ENCODE measurements at regions not wholly inside any gene's neighbourhood (a gene's known extent, or its start where the extent isn't known, plus 50 kb on each side); places are given as distances from the start of the nearest gene placed in this dataset.

DNA sequence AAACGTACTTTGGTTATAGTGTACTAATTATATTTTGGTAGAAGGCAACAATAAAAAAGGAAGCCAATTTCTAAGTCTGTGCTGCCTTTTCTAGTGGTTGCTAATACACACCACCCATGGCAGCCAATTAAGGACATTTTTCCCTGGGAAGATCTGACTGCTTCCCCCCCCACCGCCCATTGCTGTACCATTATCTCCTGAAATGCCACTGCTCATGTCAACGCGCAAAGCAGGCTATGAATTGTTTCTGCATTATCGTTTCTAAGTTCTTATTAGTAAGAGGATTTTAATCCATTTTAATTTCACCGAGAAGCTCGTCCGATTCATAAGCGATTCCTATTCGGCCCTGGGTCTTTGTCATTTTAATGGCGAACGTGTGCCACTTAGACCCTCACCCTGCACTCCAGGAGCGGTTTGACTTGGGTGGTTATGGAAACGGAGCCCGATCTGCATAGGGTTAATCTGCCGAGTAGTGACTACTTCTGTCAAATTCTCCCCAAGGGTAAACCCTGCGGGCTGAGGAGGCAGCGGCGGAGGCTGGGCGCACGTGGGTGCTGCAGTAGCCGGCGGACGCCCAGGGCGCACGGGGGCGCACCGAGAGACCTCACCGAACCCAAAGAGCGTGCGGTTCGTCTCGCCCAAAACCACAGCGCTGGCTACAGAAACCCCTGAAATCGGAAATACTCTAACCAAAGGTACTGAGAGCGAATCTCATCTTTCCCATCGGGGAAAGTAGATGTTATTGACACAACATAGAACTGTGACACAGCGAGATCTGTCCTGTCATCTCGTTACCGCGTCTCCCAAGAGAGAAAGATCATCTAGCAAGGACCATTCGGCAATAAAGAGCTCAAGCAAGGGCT, 55.8 kb upstream of the SHC3 start:
- H3K9me3 ChIP-seq (replicated peaks in 1 of 2; ENCODE audit: control insufficient read depth in 1 of 2, insufficient read depth in 1 of 2, low read length in 2 of 2), result peaks cover 4 to 7% of the 10 kb centered on the region in 2 donors
- H3K27ac ChIP-seq (ENCODE audit: low read depth in 1 of 2, low read length in 2 of 2), result no peak overlapping the region
- H3K79me2 ChIP-seq (ENCODE audit: insufficient read depth, low read length), result no peaks in the 10 kb centered on the region
- Mint-ChIP-seq H3K27ac (no peak overlapping the region), H3K4me3 (peak overlapping the region in 1 of 2 donors; percentile 54), H3K4me1 (peaks cover 3% of the 10 kb centered on the region), H3K27me3 (ENCODE audit: low read depth in 3 of 3) (peaks cover 26 to 43% (median 34%) of the 10 kb centered on the region in 3 donors), H3K9me3 (peaks cover 0 to 6% (median 2%) of the 10 kb centered on the region in 7 donors), H3K36me3 (no peaks in the 10 kb centered on the region)
- intact Hi-C loops (cut with micrococcal nuclease), result no loop called here
- TF ChIP-seq, protein P1, sequence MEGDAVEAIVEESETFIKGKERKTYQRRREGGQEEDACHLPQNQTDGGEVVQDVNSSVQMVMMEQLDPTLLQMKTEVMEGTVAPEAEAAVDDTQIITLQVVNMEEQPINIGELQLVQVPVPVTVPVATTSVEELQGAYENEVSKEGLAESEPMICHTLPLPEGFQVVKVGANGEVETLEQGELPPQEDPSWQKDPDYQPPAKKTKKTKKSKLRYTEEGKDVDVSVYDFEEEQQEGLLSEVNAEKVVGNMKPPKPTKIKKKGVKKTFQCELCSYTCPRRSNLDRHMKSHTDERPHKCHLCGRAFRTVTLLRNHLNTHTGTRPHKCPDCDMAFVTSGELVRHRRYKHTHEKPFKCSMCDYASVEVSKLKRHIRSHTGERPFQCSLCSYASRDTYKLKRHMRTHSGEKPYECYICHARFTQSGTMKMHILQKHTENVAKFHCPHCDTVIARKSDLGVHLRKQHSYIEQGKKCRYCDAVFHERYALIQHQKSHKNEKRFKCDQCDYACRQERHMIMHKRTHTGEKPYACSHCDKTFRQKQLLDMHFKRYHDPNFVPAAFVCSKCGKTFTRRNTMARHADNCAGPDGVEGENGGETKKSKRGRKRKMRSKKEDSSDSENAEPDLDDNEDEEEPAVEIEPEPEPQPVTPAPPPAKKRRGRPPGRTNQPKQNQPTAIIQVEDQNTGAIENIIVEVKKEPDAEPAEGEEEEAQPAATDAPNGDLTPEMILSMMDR (IDR thresholded peaks at IDR 0.05), result no peak
- no peak overlapping the region for H3K4me3 ChIP-seq (replicated peaks in 1 of 3; ENCODE audit: low read depth in 2 of 3, low read length in 3 of 3)
- H3K27me3 ChIP-seq (ENCODE audit: control insufficient read depth in 2 of 2, insufficient read depth in 2 of 2, low read length in 2 of 2), result peaks cover 35 to 37% of the 10 kb centered on the region in 2 donors
- no peak overlapping the region for H3K9ac ChIP-seq (ENCODE audit: insufficient read depth, low read length, poor library complexity, severe bottlenecking)
- H3K36me3 ChIP-seq (replicated peaks in 1 of 2; ENCODE audit: control insufficient read depth in 1 of 2, insufficient read depth in 2 of 2, low read length in 2 of 2), result no peaks in the 10 kb centered on the region
- H2AFZ ChIP-seq (ENCODE audit: insufficient read depth, low read depth, low read length, poor library complexity, severe bottlenecking), result no peak overlapping the region
- H3K4me1 ChIP-seq (ENCODE audit: control insufficient read depth in 1 of 2, insufficient read depth in 2 of 2, low read length in 2 of 2), result no peaks in the 10 kb centered on the region
- H3K4me2 ChIP-seq (replicated peaks; ENCODE audit: extremely low read depth, low read length, poor library complexity, severe bottlenecking), result no peak overlapping the region
- WGBS (ENCODE audit: insufficient coverage), result 15% methylated on average over 33 of the region's 42 CpGs
- no peak for DNase-seq
- no peaks in the 10 kb centered on the region for H4K20me1 ChIP-seq (ENCODE audit: insufficient read depth, low read length)

DNA sequence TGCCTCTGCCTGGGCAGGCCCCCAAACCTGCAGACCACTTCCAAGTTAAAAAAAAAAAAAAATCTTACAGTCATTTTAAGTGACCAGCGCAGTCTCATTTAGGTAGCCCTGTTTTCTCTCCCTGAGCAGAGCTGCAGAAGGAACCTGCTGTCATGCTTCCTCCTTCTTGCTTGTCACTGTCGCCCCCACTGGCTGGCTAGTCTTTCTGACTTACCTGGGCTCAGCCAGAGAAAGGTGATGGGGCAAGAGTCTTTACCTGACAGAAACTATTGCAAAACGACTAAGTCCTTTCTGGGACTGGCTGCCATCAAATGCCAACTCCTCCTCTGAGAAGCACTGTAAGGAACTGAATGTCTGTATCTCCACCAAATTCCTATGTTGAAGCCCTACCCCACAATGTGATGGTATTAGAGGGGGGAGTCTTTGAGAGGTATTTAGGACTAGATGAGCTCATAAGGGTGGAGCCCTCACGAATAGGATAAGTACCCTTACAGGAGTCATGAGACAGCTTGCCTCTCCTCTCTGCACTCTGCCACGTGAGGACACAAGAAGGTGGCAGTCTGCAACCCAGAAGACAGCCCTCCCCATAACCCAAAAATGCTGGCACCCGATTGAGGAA, 58.4 kb upstream of the SHC3 start:
- Histone ChIP-seq H3K27me3 (ENCODE audit: control insufficient read depth in 2 of 2, insufficient read depth in 2 of 2, low read length in 2 of 2) (peaks cover 31 to 35% of the 10 kb centered on the region in 2 donors), H3K9me3 (replicated peaks in 1 of 2; ENCODE audit: control insufficient read depth in 1 of 2, insufficient read depth in 1 of 2, low read length in 2 of 2) (peaks cover 0 to 7% of the 10 kb centered on the region in 2 donors), H3K79me2 (ENCODE audit: insufficient read depth, low read length) (no peaks in the 10 kb centered on the region), H3K27ac (ENCODE audit: low read depth in 1 of 2, low read length in 2 of 2) (no peak overlapping the region), H3K4me2 (replicated peaks; ENCODE audit: extremely low read depth, low read length, poor library complexity, severe bottlenecking) (no peak overlapping the region), H3K4me3 (replicated peaks in 1 of 3; ENCODE audit: low read depth in 2 of 3, low read length in 3 of 3) (no peak overlapping the region), H3K36me3 (replicated peaks in 1 of 2; ENCODE audit: control insufficient read depth in 1 of 2, insufficient read depth in 2 of 2, low read length in 2 of 2) (no peaks in the 10 kb centered on the region), H3K9ac (ENCODE audit: insufficient read depth, low read length, poor library complexity, severe bottlenecking) (no peak overlapping the region), H3K4me1 (ENCODE audit: control insufficient read depth in 1 of 2, insufficient read depth in 2 of 2, low read length in 2 of 2) (no peaks in the 10 kb centered on the region), H4K20me1 (ENCODE audit: insufficient read depth, low read length) (no peaks in the 10 kb centered on the region), H2AFZ (ENCODE audit: insufficient read depth, low read depth, low read length, poor library complexity, severe bottlenecking) (no peak overlapping the region)
- TF ChIP-seq, protein P1 (IDR thresholded peaks at IDR 0.05), result no peak
- WGBS (ENCODE audit: insufficient coverage), result 100% methylated on average over 1 of the region's 6 CpGs
- Mint-ChIP-seq H3K4me1 (peaks cover 3% of the 10 kb centered on the region), H3K36me3 (no peaks in the 10 kb centered on the region), H3K9me3 (peaks cover 0 to 3% (median 0%) of the 10 kb centered on the region in 7 donors), H3K4me3 (no peak overlapping the region), H3K27ac (no peak overlapping the region), H3K27me3 (ENCODE audit: low read depth in 3 of 3) (peaks cover 20 to 36% (median 30%) of the 10 kb centered on the region in 3 donors)
- no peak for DNase-seq
- intact Hi-C loops (cut with micrococcal nuclease), result no loop called here
